Activated T-cell treated with anti-CD3 and anti-CD28 coated beads, Interleukin-2, amount 50 U/mL, for 24 hours (primary cell): ENCODE measurements at regions not wholly inside any gene's neighbourhood (a gene's known extent, or its start where the extent isn't known, plus 50 kb on each side); places are given as distances from the start of the nearest gene placed in this dataset.

Experiments used
- DNase-seq: peaks from one replicate; pipeline ENCODE4 v3.0.0-alpha.2; 2020
- H3K27ac Mint-ChIP-seq: 2 replicates; pipeline ENCODE4 v1.8.0; 2020; ENCODE audit warnings: mild to moderate bottlenecking, mixed read lengths
- H3K27me3 Mint-ChIP-seq: 2 replicates; pipeline ENCODE4 v1.8.0; 2020; ENCODE audit warnings: mixed read lengths
- H3K36me3 Mint-ChIP-seq: 2 replicates; pipeline ENCODE4 v1.8.0; 2020; ENCODE audit warnings: low read depth, mixed read lengths
- H3K4me1 Mint-ChIP-seq: 2 replicates; pipeline ENCODE4 v1.8.0; 2020; ENCODE audit warnings: low read depth, mixed read lengths
- H3K4me3 Mint-ChIP-seq: 2 replicates; pipeline ENCODE4 v1.8.0; 2020; ENCODE audit warnings: mild to moderate bottlenecking, moderate library complexity, mixed read lengths
- H3K9me3 Mint-ChIP-seq: 2 replicates; pipeline ENCODE4 v1.8.0; 2020; ENCODE audit warnings: mixed read lengths

DNA sequence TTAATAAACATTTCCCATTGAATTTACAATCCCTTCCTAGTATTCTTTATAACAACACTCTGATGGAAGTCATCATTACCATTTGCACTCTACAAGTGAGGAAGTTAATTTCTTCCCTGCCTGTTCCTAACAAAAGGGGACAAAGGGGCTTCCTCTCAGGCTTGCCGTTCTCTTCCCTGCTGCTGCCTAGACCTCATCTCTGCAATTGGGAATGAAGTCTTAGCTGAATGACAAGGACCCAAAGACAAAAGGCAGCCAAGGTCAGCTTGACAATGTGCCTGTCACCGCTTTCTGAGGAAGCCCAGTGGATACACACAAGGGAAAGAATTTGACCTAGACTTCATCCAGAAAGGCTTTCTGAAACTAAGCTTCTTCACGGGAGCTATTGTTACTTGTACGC, 416.4 kb downstream of the CMPK2 start:
- no peaks in the 10 kb centered on the region for H3K4me1 Mint-ChIP-seq
- DNase-seq: no peak
- H3K27me3 Mint-ChIP-seq: peaks cover 3% of the 10 kb centered on the region
- H3K4me3 Mint-ChIP-seq: no peak overlapping the region
- H3K9me3 Mint-ChIP-seq: no peaks in the 10 kb centered on the region
- no peaks in the 10 kb centered on the region for H3K36me3 Mint-ChIP-seq
- H3K27ac Mint-ChIP-seq: no peak overlapping the region

DNA sequence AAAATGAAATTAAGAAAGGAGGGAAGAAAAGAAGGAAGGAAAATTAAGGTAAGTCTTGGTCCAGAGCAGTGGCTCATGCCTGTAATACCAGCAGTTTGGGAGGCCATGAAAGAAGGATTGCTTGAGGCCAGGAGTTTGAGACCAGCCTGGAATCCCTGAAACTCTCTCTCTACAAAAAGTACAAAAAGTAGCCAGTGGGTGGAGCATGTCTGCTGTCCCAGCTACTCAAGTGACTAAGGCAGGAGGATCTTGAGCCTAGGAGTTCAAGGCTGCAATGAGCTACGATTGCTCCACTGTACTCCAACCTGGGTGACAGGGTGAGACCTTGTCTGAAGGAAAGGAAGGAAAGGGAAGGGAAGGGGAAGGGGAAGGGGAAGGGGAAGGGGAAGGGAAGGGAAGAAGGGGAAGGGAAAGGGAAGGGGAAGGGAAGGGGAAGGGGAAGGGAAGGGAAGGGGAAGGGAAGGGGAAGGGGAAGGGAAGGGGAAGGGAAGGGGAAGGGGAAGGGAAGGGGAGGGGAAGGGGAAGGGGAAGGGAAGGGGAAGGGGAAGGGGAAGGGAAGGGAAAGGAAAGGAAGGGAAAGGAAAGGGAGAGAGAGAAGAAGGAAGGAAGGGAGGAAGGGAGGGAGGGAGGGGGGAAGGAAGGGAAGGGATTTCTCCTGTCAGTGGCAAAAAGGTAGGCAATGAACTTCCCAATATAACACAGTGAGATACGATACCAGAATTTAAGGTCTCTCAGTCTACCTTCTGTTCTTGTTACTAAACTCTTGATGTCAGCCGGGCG, 412.8 kb downstream of the CMPK2 start:
- H3K27ac Mint-ChIP-seq: no peak overlapping the region
- no peak for DNase-seq
- no peak overlapping the region for H3K4me3 Mint-ChIP-seq
- peaks cover 3% of the 10 kb centered on the region for H3K27me3 Mint-ChIP-seq
- H3K9me3 Mint-ChIP-seq: no peaks in the 10 kb centered on the region
- H3K36me3 Mint-ChIP-seq: no peaks in the 10 kb centered on the region
- H3K4me1 Mint-ChIP-seq: no peaks in the 10 kb centered on the region

DNA sequence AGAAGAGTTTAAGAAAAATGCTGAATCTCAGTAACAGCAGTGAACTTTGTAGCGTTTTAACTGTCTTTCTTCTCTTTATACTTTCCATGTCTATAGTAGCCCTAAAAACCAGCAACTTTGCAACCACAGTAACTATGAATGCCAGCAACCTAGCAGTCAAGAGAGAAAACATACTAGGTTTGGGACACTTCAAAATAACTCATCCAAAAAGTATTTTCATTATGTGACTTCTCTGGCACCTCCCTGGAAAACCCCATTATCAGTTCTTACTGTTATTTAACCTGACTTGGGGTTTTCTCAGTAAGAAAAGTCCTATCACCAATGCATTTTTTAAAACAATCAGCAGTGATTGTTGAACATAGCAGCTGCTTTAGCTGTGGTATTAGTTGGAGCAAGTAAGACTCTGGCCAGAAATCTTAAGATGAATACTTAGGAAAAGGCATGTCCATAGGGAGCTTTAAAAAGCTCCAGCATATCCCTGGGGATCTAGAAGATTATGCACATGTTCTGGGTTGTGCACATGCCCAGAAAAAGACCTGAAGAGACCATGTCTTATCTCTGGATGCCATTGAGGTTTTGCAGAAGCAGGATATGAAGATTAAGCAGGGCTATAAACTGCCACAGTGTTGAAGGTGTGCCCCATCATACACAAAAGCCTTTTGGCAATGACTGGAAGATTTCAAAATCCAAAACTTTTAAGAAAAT, 411.3 kb downstream of the CMPK2 start:
- H3K36me3 Mint-ChIP-seq: no peaks in the 10 kb centered on the region
- no peak overlapping the region for H3K27ac Mint-ChIP-seq
- no peaks in the 10 kb centered on the region for H3K9me3 Mint-ChIP-seq
- H3K4me1 Mint-ChIP-seq: no peaks in the 10 kb centered on the region
- DNase-seq: no peak
- H3K4me3 Mint-ChIP-seq: no peak overlapping the region
- peaks cover 3% of the 10 kb centered on the region for H3K27me3 Mint-ChIP-seq

DNA sequence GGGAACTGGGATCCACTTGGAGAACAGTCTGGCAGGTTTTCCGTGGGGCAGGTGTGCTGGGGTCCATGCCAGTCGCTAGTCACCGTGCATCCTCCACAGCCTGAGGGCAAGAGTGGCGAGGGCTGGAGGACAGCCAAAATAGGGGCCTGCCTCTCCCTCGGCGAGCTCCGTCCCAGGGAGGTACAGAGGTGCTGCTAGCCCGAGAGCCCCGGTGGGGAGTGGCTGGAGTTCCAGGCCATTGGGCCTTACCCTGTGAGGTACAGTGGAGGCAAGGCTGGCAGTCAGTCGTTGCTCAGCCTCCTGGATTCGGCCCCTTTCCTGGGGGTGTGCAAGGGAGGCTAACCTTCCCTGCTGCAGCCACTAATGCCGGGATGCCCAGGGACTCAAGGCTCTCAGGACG, 406.6 kb downstream of the CMPK2 start:
- H3K27ac Mint-ChIP-seq: no peak overlapping the region
- no peaks in the 10 kb centered on the region for H3K36me3 Mint-ChIP-seq
- no peak for DNase-seq
- H3K4me1 Mint-ChIP-seq: no peaks in the 10 kb centered on the region
- no peaks in the 10 kb centered on the region for H3K9me3 Mint-ChIP-seq
- no peak overlapping the region for H3K4me3 Mint-ChIP-seq
- H3K27me3 Mint-ChIP-seq: no peaks in the 10 kb centered on the region

DNA sequence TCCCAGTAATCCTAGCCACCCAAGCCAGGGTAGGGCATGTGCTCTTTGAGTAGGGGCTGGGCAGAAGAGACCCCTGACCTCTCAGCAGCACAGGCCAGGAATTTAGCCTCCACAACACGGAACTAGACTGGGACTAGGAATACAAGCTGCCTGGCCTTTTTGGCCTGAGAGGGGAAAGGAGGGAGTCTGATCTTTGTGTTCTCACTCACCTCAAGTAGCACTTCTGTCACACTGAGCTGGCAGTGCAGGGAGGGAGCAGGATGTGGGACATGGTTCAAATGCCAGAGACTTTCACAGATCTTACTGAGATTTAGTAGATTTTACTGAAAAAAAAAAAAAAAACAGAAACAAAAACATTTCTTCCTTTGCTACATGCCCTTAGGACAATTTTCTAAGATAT, 395.2 kb downstream of the CMPK2 start:
- no peak overlapping the region for H3K4me3 Mint-ChIP-seq
- H3K27me3 Mint-ChIP-seq: peaks cover 14% of the 10 kb centered on the region

DNA sequence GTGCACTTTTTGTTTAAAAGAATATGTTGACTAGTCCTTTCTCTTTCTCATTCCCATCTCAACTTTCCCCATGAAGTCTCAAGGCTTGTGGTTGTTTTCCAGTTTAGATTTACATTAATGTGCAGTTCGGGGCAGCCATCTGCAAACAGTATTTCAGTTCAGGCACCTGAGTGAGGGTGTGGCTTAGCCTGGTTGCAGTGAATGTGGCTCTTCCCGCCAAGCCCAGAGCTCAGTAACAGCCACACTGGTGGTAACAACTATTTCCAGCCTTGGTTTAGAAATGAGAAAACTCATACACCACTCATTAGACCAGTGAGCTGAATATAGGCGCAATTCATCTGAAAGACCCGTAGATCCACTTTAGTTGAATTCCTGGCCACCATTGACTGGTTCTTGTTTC, 394.3 kb downstream of the CMPK2 start:
- DNase-seq: no peak
- Mint-ChIP-seq H3K27me3 (peaks cover 14% of the 10 kb centered on the region), H3K4me1 (no peaks in the 10 kb centered on the region), H3K4me3 (no peak overlapping the region), H3K36me3 (no peaks in the 10 kb centered on the region), H3K27ac (no peak overlapping the region), H3K9me3 (no peaks in the 10 kb centered on the region)

More for the DNA sequence above, 395.2 kb downstream of the CMPK2 start:
- no peaks in the 10 kb centered on the region for H3K36me3 Mint-ChIP-seq
- H3K27ac Mint-ChIP-seq: no peak overlapping the region
- DNase-seq: no peak
- H3K9me3 Mint-ChIP-seq: no peaks in the 10 kb centered on the region
- H3K4me1 Mint-ChIP-seq: no peaks in the 10 kb centered on the region

DNA sequence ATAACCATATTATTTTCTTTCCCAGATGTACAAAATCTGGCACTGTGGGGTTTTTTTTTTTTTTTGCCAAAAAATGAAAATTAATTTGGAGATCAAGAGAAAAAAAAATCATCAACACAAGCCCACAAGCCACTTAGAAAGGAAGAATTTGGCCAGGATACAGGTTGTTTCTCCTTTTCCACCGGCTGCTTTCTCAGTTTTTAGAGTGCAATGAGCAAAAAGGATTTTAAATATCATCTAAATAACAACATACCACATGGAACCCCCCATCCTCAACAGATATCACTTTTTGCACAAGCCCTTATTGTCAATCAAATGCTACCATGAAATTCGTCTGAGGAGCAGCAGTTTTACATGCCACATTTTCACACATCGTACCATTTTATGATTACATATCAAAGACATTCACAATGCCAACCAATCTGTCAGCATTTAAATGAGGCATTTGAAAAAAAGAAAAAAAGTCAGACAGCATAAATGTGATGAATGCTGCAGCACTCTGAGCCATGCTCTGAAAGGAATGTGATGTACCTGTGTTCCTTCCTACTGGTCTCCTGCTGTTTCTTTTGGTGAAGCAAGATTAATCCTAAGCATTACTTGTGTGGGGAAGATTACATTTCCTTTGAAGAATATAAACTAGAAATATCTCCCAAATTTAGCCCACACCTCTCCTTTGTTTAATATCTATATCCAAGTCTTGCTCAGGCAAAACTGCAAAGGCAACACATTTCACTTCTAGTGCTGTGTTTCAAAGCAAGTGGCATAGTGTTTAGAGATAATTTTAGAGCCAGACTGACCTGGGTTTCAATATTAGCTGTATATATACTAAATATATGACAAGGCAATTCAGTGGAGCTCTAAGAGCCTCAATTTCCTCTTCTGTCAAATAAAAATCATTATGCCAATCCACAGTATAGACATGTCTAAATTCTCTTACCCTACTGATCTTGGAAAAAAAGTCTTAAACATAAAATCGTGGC, 391.3 kb downstream of the CMPK2 start:
- peaks cover 14% of the 10 kb centered on the region for H3K27me3 Mint-ChIP-seq
- H3K9me3 Mint-ChIP-seq: no peaks in the 10 kb centered on the region
- H3K27ac Mint-ChIP-seq: no peak overlapping the region
- H3K4me3 Mint-ChIP-seq: no peak overlapping the region
- no peak for DNase-seq
- no peaks in the 10 kb centered on the region for H3K4me1 Mint-ChIP-seq
- no peaks in the 10 kb centered on the region for H3K36me3 Mint-ChIP-seq

DNA sequence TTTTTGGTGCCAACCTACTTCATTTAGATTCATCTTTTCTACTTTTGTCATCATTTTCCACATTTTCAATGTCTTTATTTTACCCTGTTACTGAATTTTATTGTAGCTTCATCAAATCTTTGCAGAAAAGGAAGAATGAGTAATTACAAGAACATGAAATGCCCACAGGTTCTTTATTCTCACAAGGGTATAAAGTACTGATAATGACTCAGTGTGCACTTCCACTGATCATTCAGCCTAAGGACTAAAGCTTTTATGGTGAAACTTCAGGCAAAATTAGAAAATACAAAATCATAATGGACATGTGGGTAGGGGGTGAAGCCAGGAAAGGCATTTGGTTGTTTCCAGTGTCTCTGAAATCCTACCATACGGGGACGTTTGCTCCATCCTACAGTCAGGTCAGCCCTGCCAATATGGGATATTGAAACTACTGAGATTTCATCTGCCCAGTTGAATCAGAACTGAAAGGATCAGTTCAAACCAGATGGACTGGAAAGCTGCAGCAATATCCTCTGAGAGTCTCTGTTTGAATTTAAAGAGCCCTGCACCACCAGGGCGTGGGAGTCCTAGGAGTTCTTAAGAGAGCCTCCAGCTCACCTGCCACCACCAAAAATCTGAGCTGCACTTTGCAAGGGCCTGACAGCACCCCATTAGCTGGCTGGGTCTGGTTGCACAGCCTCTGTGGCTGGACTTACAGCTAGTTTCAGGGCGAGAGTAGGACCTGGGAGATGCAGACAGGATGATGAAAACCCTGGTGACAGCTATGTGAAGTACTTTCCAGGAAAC, 390.4 kb downstream of the CMPK2 start:
- Mint-ChIP-seq H3K4me1 (no peaks in the 10 kb centered on the region), H3K27ac (no peak overlapping the region), H3K36me3 (no peaks in the 10 kb centered on the region)

DNA sequence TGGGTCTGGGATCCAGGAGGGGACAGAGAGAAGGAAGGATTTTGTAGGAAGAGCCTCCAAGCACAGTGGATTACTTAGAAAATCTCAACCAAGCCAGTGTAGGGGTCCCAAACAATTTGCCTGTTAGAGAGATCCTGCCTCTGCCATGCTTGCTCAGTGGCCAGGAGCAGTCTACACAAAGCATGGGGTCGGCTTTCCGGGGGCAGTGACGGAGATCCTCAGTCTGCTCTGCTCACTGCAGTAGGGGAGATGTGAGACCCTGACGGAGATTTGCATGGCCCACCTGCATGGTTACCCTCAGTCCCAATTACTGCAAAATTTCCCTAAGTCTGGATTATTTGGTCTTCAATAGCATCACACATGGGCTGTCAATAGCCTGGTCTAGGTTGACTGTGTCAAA, 385.2 kb downstream of the CMPK2 start:
- H3K4me1 Mint-ChIP-seq: no peaks in the 10 kb centered on the region
- H3K36me3 Mint-ChIP-seq: no peaks in the 10 kb centered on the region
- H3K4me3 Mint-ChIP-seq: no peak overlapping the region
- no peak overlapping the region for H3K27ac Mint-ChIP-seq
- no peak for DNase-seq
- no peaks in the 10 kb centered on the region for H3K27me3 Mint-ChIP-seq
- no peaks in the 10 kb centered on the region for H3K9me3 Mint-ChIP-seq

More for the DNA sequence above, 390.4 kb downstream of the CMPK2 start:
- DNase-seq: no peak
- H3K9me3 Mint-ChIP-seq: no peaks in the 10 kb centered on the region
- peaks cover 14% of the 10 kb centered on the region for H3K27me3 Mint-ChIP-seq
- H3K4me3 Mint-ChIP-seq: no peak overlapping the region

DNA sequence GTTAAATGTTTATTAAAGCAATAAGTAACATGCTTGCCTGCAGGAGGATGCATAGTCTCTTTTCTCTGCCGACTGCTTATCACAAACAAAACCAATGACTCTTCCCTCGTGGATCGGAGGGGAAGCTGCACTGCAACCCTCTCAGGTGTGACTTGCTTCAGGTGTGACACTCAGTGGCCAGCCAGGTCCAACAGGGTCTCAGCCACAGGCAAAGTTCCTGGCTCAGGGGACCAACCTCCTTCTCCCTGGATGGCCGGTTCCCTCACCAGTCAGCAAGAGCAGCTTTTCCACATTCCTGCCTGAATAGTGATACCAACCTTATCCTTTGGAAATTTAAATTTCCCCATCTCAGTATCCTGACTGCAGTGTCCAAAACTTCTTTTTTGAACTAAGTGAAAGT, 383.5 kb downstream of the CMPK2 start:
- no peaks in the 10 kb centered on the region for H3K4me1 Mint-ChIP-seq
- H3K36me3 Mint-ChIP-seq: no peaks in the 10 kb centered on the region

DNA sequence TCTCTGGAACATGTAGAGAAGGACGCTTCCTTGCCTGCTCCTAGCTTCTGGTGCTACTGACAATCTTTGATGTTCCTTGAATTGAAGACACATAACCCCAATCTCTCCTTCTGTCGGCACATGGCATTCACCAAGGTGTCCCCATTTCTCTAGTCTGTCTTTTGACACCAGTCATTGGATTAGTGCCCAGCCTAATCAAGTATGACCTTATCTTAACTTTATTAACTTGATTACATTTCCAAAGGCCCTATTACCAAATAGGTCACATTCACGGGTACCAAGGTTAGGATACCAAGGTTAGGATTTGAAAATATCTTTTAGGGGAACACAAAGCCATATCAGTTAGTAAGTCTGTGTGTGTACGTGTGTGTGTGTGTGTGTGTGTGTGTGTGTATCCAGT, 377.9 kb downstream of the CMPK2 start:
- Mint-ChIP-seq H3K9me3 (no peaks in the 10 kb centered on the region), H3K4me1 (no peaks in the 10 kb centered on the region), H3K36me3 (no peaks in the 10 kb centered on the region), H3K27me3 (no peaks in the 10 kb centered on the region), H3K4me3 (no peak overlapping the region), H3K27ac (no peak overlapping the region)
- DNase-seq: no peak

More for the DNA sequence above, 383.5 kb downstream of the CMPK2 start:
- Mint-ChIP-seq H3K27me3 (no peaks in the 10 kb centered on the region), H3K4me3 (no peak overlapping the region), H3K9me3 (no peaks in the 10 kb centered on the region), H3K27ac (no peak overlapping the region)
- DNase-seq: no peak

DNA sequence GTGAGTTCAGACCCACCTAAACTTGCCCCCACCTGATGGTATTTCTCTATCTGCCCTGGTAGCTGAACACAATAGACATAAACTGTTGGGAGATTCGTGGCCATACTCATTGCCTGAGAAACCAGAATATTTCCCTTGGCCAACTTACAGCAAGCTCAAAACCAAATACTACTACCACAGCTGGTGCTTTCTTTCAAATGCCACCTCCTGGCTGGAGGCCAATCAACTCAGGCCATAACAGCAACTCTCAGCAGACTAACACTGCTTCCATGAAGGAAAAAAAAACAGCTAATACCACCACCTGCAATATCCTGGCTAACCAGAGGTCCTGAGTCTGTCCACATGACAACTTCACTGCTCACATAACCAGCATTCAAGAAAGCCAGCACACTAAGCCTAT, 373.1 kb downstream of the CMPK2 start:
- H3K27ac Mint-ChIP-seq: no peak overlapping the region
- DNase-seq: no peak
- H3K9me3 Mint-ChIP-seq: no peaks in the 10 kb centered on the region
- no peaks in the 10 kb centered on the region for H3K4me1 Mint-ChIP-seq
- no peaks in the 10 kb centered on the region for H3K36me3 Mint-ChIP-seq
- H3K27me3 Mint-ChIP-seq: no peaks in the 10 kb centered on the region
- no peak overlapping the region for H3K4me3 Mint-ChIP-seq

DNA sequence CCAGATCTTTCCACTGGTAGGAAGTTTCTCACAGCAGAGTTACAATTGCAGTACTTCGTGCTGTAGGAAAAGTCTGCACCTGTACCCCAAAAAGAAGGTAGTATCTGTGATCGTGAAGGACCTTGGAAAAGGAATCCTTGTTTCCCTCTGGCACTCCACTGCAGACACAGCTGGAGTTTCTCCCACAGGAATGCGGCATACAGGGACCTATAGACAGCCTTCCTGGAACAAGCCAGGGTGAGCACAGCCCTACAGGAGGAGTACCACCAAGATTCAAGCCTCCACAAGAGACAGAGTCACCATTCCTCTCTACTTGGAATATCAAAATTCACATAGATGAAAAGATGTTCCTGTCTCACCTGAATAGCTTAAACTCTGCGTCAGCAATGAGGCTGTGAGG, 372.4 kb downstream of the CMPK2 start:
- Mint-ChIP-seq H3K36me3 (no peaks in the 10 kb centered on the region), H3K4me1 (no peaks in the 10 kb centered on the region), H3K4me3 (no peak overlapping the region), H3K27ac (no peak overlapping the region), H3K27me3 (no peaks in the 10 kb centered on the region), H3K9me3 (no peaks in the 10 kb centered on the region)
- no peak for DNase-seq

DNA sequence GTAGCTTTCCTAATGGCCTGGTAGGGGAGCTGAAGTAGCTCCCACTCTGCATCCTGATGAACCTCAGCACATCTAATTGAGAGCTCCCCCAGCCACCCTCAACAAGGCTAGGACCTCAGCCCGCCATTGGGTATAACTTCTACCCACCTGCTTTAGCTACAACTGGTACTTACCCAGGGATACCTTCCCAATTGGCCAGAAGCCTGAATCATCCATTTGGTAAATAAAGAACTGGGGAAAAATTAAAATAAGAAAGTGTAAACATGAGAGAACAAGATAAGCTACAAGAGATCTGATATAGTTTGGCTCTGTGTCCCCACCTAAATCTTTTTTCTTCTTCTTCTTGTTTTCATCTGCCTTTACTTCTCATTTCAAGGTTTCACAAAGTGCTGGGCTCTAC, 372.0 kb downstream of the CMPK2 start:
- Mint-ChIP-seq H3K4me3 (no peak overlapping the region), H3K36me3 (no peaks in the 10 kb centered on the region), H3K27me3 (no peaks in the 10 kb centered on the region), H3K27ac (no peak overlapping the region), H3K4me1 (no peaks in the 10 kb centered on the region), H3K9me3 (no peaks in the 10 kb centered on the region)
- no peak for DNase-seq
